HepG2 (cell line): ENCODE measurements at regions not wholly inside any gene's neighbourhood (a gene's known extent, or its start where the extent isn't known, plus 50 kb on each side); places are given as distances from the start of the nearest gene placed in this dataset.

Experiments
- ADNP ChIP-seq: sonication (generic); formaldehyde crosslinking; IDR thresholded peaks from 2 replicates; pipeline ENCODE4 v1.4.0; 2020; ENCODE audit warnings: missing genetic modification reagents
- FOXM1 ChIP-seq: sonication (generic); formaldehyde crosslinking; IDR thresholded peaks from 2 replicates; pipeline ENCODE4 v1.5.0; 2020; ENCODE audit warnings: missing genetic modification reagents
- GTF2F1 ChIP-seq: fragments of 150-350 bp; IDR thresholded peaks from 2 replicates; pipeline ENCODE4 v1.6.1; 2014; ENCODE audit warnings: low read length
- MEIS1 ChIP-seq: sonication (generic); formaldehyde crosslinking; IDR thresholded peaks from 2 replicates; pipeline ENCODE4 v1.9.0; 2021; ENCODE audit warnings: mild to moderate bottlenecking, missing genetic modification reagents, moderate library complexity, borderline replicate concordance
- NFKBIZ ChIP-seq: IDR thresholded peaks from 2 replicates; pipeline ENCODE4 v1.6.1; 2018; ENCODE audit warnings: missing genetic modification reagents, missing compliant biosample characterization
- PPARG ChIP-seq: conservative IDR thresholded peaks from 2 replicates; pipeline ENCODE4 v1.6.1; 2016; ENCODE audit warnings: missing biosample characterization, missing genetic modification reagents
- PREB ChIP-seq: sonication (generic); formaldehyde crosslinking; IDR thresholded peaks from 2 replicates; pipeline ENCODE4 v1.4.0; 2020; ENCODE audit warnings: missing genetic modification reagents
- RBM22 ChIP-seq: fragments of 200-400 bp; formaldehyde crosslinking; optimal IDR thresholded peaks from 2 replicates; pipeline ENCODE3; 2017; ENCODE audit warnings: mild to moderate bottlenecking, low read length, moderate library complexity
- SRSF4 ChIP-seq: fragments of 200-400 bp; formaldehyde crosslinking; IDR thresholded peaks from one replicate; pipeline ENCODE4 v1.6.1; 2018; ENCODE audit warnings: mild to moderate bottlenecking, low read depth, low read length, moderate library complexity; ENCODE audit not compliant: poor library complexity, severe bottlenecking
- ZFP36 ChIP-seq: fragments of 150-350 bp; IDR thresholded peaks from 2 replicates; pipeline ENCODE4 v1.6.1; 2018; ENCODE audit warnings: borderline replicate concordance, low read length, low read depth; ENCODE audit not compliant: partially characterized antibody
- ZMYM4 ChIP-seq: sonication (generic); formaldehyde crosslinking; IDR thresholded peaks from 2 replicates; pipeline ENCODE4 v1.8.1; 2023; ENCODE audit warnings: mild to moderate bottlenecking, missing genetic modification reagents
- ZNF34 ChIP-seq: sonication (generic); formaldehyde crosslinking; IDR thresholded peaks from 2 replicates; pipeline ENCODE4 v1.4.0; 2020; ENCODE audit warnings: mild to moderate bottlenecking, missing genetic modification reagents, borderline replicate concordance
- ZNF484 ChIP-seq: sonication (generic); formaldehyde crosslinking; IDR thresholded peaks from 2 replicates; pipeline ENCODE4 v1.5.1; 2020; ENCODE audit warnings: mild to moderate bottlenecking, low read depth, missing genetic modification reagents, borderline replicate concordance
- ZNF574 ChIP-seq: sonication (generic); formaldehyde crosslinking; IDR thresholded peaks from 2 replicates; pipeline ENCODE4 v1.4.0; 2020; ENCODE audit warnings: missing genetic modification reagents
- ZNF598 ChIP-seq: sonication (generic); formaldehyde crosslinking; IDR thresholded peaks from 2 replicates; pipeline ENCODE4 v1.5.1; 2020; ENCODE audit warnings: mild to moderate bottlenecking, missing genetic modification reagents, borderline replicate concordance
- ZNF670 ChIP-seq: sonication (generic); formaldehyde crosslinking; IDR thresholded peaks from 2 replicates; pipeline ENCODE4 v1.8.0; 2022; ENCODE audit warnings: mild to moderate bottlenecking, missing genetic modification reagents, borderline replicate concordance
- TF ChIP-seq, protein P1 (sequence below): sonication (generic); formaldehyde crosslinking; conservative IDR thresholded peaks from 2 replicates; pipeline ENCODE4 v1.4.0; 2020; ENCODE audit warnings: mild to moderate bottlenecking, missing genetic modification reagents, moderate library complexity
- TF ChIP-seq, protein P2 (sequence below): sonication (generic); formaldehyde crosslinking; IDR thresholded peaks from 2 replicates; pipeline ENCODE4 v1.8.0; 2023; ENCODE audit warnings: mild to moderate bottlenecking, missing genetic modification reagents
- TF ChIP-seq, protein P3 (sequence below), 2 experiments: fragments of 450-650 bp in 1 of 2; sonication (generic) in 1 of 2; formaldehyde crosslinking; IDR thresholded peaks; 2 replicates each; pipeline versions ENCODE4 v1.5.0 to v1.8.0; 2020 to 2022; ENCODE audit warnings: mild to moderate bottlenecking in 1 of 2, missing genetic modification reagents in 1 of 2

GRCh38 chr6:63448229-63448628 lies 124.1 kb upstream of the LOC128125822 start (continued):
- TF ChIP-seq, protein P1, sequence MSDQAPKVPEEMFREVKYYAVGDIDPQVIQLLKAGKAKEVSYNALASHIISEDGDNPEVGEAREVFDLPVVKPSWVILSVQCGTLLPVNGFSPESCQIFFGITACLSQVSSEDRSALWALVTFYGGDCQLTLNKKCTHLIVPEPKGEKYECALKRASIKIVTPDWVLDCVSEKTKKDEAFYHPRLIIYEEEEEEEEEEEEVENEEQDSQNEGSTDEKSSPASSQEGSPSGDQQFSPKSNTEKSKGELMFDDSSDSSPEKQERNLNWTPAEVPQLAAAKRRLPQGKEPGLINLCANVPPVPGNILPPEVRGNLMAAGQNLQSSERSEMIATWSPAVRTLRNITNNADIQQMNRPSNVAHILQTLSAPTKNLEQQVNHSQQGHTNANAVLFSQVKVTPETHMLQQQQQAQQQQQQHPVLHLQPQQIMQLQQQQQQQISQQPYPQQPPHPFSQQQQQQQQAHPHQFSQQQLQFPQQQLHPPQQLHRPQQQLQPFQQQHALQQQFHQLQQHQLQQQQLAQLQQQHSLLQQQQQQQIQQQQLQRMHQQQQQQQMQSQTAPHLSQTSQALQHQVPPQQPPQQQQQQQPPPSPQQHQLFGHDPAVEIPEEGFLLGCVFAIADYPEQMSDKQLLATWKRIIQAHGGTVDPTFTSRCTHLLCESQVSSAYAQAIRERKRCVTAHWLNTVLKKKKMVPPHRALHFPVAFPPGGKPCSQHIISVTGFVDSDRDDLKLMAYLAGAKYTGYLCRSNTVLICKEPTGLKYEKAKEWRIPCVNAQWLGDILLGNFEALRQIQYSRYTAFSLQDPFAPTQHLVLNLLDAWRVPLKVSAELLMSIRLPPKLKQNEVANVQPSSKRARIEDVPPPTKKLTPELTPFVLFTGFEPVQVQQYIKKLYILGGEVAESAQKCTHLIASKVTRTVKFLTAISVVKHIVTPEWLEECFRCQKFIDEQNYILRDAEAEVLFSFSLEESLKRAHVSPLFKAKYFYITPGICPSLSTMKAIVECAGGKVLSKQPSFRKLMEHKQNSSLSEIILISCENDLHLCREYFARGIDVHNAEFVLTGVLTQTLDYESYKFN (CRISPR knock-in tag), result peak; percentile 38
- no peak for TF ChIP-seq SRSF4
- TF ChIP-seq PREB (CRISPR knock-in tag), result no peak
- no peak for TF ChIP-seq ZNF484 (CRISPR knock-in tag)
- TF ChIP-seq ZMYM4, result no peak
- no peak for TF ChIP-seq NFKBIZ
- TF ChIP-seq PPARG (CRISPR knock-in tag), result peak; percentile 43; the same call in 1 of the 2 replicates
- TF ChIP-seq RBM22, result no peak
- TF ChIP-seq, protein P2, sequence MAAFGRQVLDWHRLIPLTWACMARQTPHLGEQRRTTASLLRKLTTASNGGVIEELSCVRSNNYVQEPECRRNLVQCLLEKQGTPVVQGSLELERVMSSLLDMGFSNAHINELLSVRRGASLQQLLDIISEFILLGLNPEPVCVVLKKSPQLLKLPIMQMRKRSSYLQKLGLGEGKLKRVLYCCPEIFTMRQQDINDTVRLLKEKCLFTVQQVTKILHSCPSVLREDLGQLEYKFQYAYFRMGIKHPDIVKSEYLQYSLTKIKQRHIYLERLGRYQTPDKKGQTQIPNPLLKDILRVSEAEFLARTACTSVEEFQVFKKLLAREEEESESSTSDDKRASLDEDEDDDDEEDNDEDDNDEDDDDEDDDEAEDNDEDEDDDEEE, result no peak
- TF ChIP-seq ZNF598 (CRISPR knock-in tag), result no peak
- TF ChIP-seq FOXM1, result no peak
- no peak for TF ChIP-seq MEIS1 (CRISPR knock-in tag)
- 0 out of 2 replicates have a peak, but pooled peaks have one; percentile 20 for TF ChIP-seq ZNF670
- TF ChIP-seq ZFP36, result no peak
- TF ChIP-seq, protein P3, sequence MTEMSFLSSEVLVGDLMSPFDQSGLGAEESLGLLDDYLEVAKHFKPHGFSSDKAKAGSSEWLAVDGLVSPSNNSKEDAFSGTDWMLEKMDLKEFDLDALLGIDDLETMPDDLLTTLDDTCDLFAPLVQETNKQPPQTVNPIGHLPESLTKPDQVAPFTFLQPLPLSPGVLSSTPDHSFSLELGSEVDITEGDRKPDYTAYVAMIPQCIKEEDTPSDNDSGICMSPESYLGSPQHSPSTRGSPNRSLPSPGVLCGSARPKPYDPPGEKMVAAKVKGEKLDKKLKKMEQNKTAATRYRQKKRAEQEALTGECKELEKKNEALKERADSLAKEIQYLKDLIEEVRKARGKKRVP (CRISPR knock-in tag; IDR thresholded peaks at IDR 0.05), result no peak
- no peak for TF ChIP-seq ZNF574
- no peak for TF ChIP-seq ADNP (CRISPR knock-in tag)
- no peak for TF ChIP-seq ZNF34 (CRISPR knock-in tag)
- no peak for TF ChIP-seq GTF2F1
